ENCODE measurements at regions not wholly inside any gene's neighbourhood (a gene's known extent, or its start where the extent isn't known, plus 50 kb on each side); places are given as distances from the start of the nearest gene placed in this dataset.

- TF ChIP-seq E2F5 (CRISPR knock-in tag; IDR thresholded peaks at IDR 0.05): no peak
- TF ChIP-seq, protein P1, sequence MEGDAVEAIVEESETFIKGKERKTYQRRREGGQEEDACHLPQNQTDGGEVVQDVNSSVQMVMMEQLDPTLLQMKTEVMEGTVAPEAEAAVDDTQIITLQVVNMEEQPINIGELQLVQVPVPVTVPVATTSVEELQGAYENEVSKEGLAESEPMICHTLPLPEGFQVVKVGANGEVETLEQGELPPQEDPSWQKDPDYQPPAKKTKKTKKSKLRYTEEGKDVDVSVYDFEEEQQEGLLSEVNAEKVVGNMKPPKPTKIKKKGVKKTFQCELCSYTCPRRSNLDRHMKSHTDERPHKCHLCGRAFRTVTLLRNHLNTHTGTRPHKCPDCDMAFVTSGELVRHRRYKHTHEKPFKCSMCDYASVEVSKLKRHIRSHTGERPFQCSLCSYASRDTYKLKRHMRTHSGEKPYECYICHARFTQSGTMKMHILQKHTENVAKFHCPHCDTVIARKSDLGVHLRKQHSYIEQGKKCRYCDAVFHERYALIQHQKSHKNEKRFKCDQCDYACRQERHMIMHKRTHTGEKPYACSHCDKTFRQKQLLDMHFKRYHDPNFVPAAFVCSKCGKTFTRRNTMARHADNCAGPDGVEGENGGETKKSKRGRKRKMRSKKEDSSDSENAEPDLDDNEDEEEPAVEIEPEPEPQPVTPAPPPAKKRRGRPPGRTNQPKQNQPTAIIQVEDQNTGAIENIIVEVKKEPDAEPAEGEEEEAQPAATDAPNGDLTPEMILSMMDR (IDR thresholded peaks at IDR 0.05): no peak
- TF ChIP-seq ZNF263 (CRISPR knock-in tag; IDR thresholded peaks at IDR 0.05; ENCODE audit: low read depth): no peak
- TF ChIP-seq, protein P2, sequence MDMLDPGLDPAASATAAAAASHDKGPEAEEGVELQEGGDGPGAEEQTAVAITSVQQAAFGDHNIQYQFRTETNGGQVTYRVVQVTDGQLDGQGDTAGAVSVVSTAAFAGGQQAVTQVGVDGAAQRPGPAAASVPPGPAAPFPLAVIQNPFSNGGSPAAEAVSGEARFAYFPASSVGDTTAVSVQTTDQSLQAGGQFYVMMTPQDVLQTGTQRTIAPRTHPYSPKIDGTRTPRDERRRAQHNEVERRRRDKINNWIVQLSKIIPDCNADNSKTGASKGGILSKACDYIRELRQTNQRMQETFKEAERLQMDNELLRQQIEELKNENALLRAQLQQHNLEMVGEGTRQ (CRISPR knock-in tag; IDR thresholded peaks at IDR 0.05): no peak
- TF ChIP-seq, protein P3, sequence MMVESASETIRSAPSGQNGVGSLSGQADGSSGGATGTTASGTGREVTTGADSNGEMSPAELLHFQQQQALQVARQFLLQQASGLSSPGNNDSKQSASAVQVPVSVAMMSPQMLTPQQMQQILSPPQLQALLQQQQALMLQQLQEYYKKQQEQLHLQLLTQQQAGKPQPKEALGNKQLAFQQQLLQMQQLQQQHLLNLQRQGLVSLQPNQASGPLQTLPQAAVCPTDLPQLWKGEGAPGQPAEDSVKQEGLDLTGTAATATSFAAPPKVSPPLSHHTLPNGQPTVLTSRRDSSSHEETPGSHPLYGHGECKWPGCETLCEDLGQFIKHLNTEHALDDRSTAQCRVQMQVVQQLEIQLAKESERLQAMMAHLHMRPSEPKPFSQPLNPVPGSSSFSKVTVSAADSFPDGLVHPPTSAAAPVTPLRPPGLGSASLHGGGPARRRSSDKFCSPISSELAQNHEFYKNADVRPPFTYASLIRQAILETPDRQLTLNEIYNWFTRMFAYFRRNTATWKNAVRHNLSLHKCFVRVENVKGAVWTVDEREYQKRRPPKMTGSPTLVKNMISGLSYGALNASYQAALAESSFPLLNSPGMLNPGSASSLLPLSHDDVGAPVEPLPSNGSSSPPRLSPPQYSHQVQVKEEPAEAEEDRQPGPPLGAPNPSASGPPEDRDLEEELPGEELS (CRISPR knock-in tag; IDR thresholded peaks at IDR 0.05): no peak
- TF ChIP-seq FOXP1 (CRISPR knock-in tag; IDR thresholded peaks at IDR 0.05; ENCODE audit: borderline replicate concordance): no peak
Observed at GRCh38 chr10:91743465-91743864, 54.8 kb upstream of the TNKS2 start.
